Activated naive CD4-positive, alpha-beta T cell treated with anti-CD3 and anti-CD28 coated beads, Interleukin-2, amount 10 ng/mL, durations not matched to agents 7 days and 5 days (primary cell): ENCODE measurements at regions not wholly inside any gene's neighbourhood (a gene's known extent, or its start where the extent isn't known, plus 50 kb on each side); places are given as distances from the start of the nearest gene placed in this dataset.

Experiments
- CTCF ChIA-PET: fragments of 350-600 bp; sonication (Branson Sonifier 250); formaldehyde crosslinking; loops from one replicate; lab custom pipeline; 2021; ENCODE audit warnings: antibody characterized with exemption; lab: Charles Lee
- DNase-seq: peaks from one replicate; pipeline ENCODE4 v3.0.0-alpha.2; 2020
- H3K27ac Mint-ChIP-seq: one replicate; pipeline ENCODE4 v1.8.0; 2021; ENCODE audit warnings: mild to moderate bottlenecking, moderate library complexity, mixed read lengths
- H3K27me3 Mint-ChIP-seq: one replicate; pipeline ENCODE4 v1.8.0; 2021; ENCODE audit warnings: mild to moderate bottlenecking, mixed read lengths
- H3K36me3 Mint-ChIP-seq: one replicate; pipeline ENCODE4 v1.8.0; 2021; ENCODE audit warnings: mixed read lengths
- H3K4me1 Mint-ChIP-seq: one replicate; pipeline ENCODE4 v1.8.0; 2021; ENCODE audit warnings: mixed read lengths
- H3K4me3 Mint-ChIP-seq: one replicate; pipeline ENCODE4 v1.8.0; 2021; ENCODE audit warnings: mild to moderate bottlenecking, moderate library complexity, mixed read lengths
- H3K9me3 Mint-ChIP-seq: one replicate; pipeline ENCODE4 v1.8.0; 2021; ENCODE audit warnings: mixed read lengths

DNA sequence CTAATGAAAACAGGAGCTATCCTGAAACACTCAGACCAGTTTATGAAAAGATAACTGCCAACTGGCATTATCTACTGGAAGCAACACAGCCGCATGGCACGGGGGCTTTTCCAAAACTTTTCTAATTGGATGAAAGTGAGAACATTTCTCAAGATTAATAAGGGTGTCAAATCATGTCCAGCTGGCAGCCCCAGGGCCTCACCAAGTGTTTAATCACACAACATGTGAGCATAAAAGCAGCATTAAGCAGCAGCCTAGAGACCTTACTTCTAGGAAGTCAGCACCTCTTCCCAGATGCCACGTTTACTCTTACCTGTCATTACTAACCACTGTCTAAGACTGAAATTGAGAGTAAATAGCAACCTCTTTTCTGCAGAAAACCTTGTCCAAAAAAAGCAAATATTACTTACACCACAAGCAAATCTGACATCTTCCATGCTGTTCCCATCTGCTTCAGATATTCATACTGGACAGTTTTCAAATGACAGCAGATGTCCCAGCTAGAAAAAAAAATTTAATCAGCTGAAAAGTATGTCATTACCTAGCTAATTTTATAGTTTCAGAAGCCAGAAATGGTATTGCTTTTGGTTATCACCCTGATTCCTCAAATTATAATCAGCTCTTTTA is 341.5 kb upstream of the ZP4 start:
- no peak overlapping the region for H3K27ac Mint-ChIP-seq
- H3K36me3 Mint-ChIP-seq: no peaks in the 10 kb centered on the region
- H3K4me1 Mint-ChIP-seq: no peaks in the 10 kb centered on the region
- peaks cover 7% of the 10 kb centered on the region for H3K9me3 Mint-ChIP-seq
- H3K27me3 Mint-ChIP-seq: no peaks in the 10 kb centered on the region
- DNase-seq: no peak
- H3K4me3 Mint-ChIP-seq: no peak overlapping the region
- CTCF ChIA-PET: no interaction called here

DNA sequence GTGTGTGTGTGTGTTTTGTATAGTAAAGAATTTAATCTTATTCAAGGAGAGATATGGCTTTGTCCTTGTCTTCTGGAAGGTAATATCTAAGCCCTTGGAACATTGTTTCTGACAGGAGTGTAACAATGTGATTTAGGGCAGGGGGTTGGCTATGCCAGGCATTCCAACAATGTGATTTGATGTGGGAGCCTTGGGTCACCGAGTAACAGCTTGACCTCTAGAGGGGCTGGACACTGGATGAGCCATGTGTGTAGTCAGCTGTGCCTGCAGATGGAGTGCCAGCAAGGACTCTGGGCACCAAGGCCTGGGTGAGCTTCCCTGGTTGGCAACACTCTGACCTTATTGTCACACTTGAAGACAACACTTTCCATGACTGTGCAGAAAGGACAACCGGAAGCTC is 336.1 kb upstream of the ZP4 start:
- H3K27me3 Mint-ChIP-seq: no peaks in the 10 kb centered on the region
- DNase-seq: no peak
- H3K27ac Mint-ChIP-seq: no peak overlapping the region
- CTCF ChIA-PET: no interaction called here
- peaks cover 3% of the 10 kb centered on the region for H3K9me3 Mint-ChIP-seq
- H3K36me3 Mint-ChIP-seq: no peaks in the 10 kb centered on the region
- H3K4me1 Mint-ChIP-seq: no peaks in the 10 kb centered on the region
- no peak overlapping the region for H3K4me3 Mint-ChIP-seq

DNA sequence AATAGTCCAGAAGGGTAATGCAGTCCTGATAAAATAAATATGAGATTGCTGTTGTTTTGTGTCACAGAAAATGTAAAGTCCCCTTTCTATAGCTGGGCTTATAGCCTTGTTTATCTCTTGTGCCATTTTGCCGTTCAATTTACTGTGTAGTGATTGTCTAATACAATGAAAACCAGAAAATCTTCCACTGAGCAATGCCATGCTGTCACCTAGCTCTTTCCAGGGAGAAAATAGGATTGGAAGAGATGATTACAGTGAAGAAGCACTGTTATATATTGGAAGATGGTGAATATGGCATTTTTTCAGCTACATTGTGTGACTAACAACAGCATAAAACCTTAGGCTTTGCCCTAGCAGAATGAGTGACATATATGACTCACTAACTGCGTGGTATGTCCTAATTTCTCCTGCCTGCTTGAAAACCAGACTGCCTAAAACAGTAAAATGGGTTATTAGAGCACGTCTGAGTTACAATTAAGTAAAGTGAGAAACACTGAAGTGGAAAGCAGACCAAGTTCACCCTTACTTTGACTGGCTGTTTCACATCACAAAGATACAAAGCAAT is 332.4 kb upstream of the ZP4 start:
- CTCF ChIA-PET: interaction anchor here (0.6 kb wide), 1 partner anchor 190 kb away, joined by 4 read pairs; no protein-coding TSS in a partner anchor
- no peak overlapping the region for H3K4me3 Mint-ChIP-seq
- H3K4me1 Mint-ChIP-seq: no peaks in the 10 kb centered on the region
- H3K9me3 Mint-ChIP-seq: peaks cover 3% of the 10 kb centered on the region
- H3K36me3 Mint-ChIP-seq: no peaks in the 10 kb centered on the region
- DNase-seq: no peak
- no peaks in the 10 kb centered on the region for H3K27me3 Mint-ChIP-seq
- H3K27ac Mint-ChIP-seq: no peak overlapping the region

GRCh38 chr1:238221738-238222137 is 331.0 kb upstream of the ZP4 start:
- no peak overlapping the region for H3K27ac Mint-ChIP-seq
- H3K9me3 Mint-ChIP-seq: peaks cover 5% of the 10 kb centered on the region
- no peak for DNase-seq
- no peaks in the 10 kb centered on the region for H3K27me3 Mint-ChIP-seq
- H3K4me1 Mint-ChIP-seq: no peaks in the 10 kb centered on the region
- no peak overlapping the region for H3K4me3 Mint-ChIP-seq
- CTCF ChIA-PET: no interaction called here
- no peaks in the 10 kb centered on the region for H3K36me3 Mint-ChIP-seq

- Mint-ChIP-seq H3K36me3 (no peaks in the 10 kb centered on the region), H3K27me3 (no peaks in the 10 kb centered on the region), H3K4me1 (no peaks in the 10 kb centered on the region), H3K9me3 (peaks cover 11% of the 10 kb centered on the region), H3K27ac (no peak overlapping the region), H3K4me3 (no peak overlapping the region)
- no peak for DNase-seq
- CTCF ChIA-PET: no interaction called here
Observed at GRCh38 chr1:238214449-238214848, 323.7 kb upstream of the ZP4 start.

DNA sequence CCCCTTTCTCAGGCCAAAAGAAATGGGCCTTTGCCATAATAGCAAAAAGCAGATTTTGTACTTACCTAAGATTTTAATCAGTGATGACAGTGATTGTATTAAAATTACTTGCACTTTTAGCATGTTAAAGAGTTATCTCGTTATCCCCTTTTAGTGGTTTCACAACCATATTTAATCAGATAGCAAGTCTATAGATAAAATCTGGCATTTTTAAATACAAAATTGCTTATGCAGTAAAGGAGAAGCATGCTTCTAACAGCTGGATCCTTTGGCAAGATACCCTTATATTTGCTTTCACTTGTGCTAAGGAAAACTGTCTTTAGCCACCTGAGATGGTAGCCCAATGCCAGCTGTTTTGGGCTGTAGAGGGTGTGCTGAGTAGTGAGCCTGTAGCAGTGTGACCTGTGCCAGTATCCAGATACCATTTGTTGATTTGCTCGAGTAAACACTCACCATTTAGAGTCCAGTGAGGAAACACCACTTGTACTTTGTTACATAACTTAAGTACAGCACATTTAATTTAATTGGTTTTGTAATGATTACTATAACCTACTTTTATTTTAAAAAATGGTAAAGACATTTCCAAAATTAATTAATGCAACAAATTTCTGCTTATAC is 314.4 kb upstream of the ZP4 start:
- Mint-ChIP-seq H3K9me3 (peaks cover 6% of the 10 kb centered on the region), H3K27me3 (no peaks in the 10 kb centered on the region), H3K4me3 (no peak overlapping the region), H3K27ac (no peak overlapping the region), H3K4me1 (no peaks in the 10 kb centered on the region), H3K36me3 (no peaks in the 10 kb centered on the region)
- CTCF ChIA-PET: no interaction called here
- no peak for DNase-seq

GRCh38 chr1:238201992-238202391 is 311.3 kb upstream of the ZP4 start:
- CTCF ChIA-PET: no interaction called here
- DNase-seq: no peak
- no peaks in the 10 kb centered on the region for H3K36me3 Mint-ChIP-seq
- H3K27ac Mint-ChIP-seq: no peak overlapping the region
- H3K27me3 Mint-ChIP-seq: no peaks in the 10 kb centered on the region
- H3K4me1 Mint-ChIP-seq: no peaks in the 10 kb centered on the region
- peaks cover 6% of the 10 kb centered on the region for H3K9me3 Mint-ChIP-seq
- H3K4me3 Mint-ChIP-seq: no peak overlapping the region

DNA sequence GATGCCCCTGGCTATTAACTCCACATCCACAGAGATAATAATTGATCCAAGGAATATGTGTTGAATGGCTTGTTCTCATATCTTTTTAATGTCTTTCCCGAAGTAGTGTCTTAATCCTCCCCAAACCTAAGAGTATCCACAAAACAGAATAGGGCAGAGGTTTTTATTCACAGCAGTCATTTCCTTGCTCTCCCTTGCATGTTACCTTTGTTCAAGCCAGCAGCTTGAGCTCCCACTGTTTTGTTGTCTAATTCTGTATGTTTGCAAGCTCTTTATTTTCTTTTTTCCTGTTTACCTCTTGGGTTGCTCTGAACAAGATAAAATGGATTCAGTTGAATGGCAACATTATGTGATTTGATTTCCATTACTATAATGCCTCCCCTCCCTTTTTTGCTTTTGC is 308.6 kb upstream of the ZP4 start:
- no peaks in the 10 kb centered on the region for H3K4me1 Mint-ChIP-seq
- no peaks in the 10 kb centered on the region for H3K27me3 Mint-ChIP-seq
- DNase-seq: no peak
- H3K9me3 Mint-ChIP-seq: peaks cover 6% of the 10 kb centered on the region
- CTCF ChIA-PET: no interaction called here
- H3K4me3 Mint-ChIP-seq: no peak overlapping the region
- H3K36me3 Mint-ChIP-seq: no peaks in the 10 kb centered on the region
- H3K27ac Mint-ChIP-seq: no peak overlapping the region

DNA sequence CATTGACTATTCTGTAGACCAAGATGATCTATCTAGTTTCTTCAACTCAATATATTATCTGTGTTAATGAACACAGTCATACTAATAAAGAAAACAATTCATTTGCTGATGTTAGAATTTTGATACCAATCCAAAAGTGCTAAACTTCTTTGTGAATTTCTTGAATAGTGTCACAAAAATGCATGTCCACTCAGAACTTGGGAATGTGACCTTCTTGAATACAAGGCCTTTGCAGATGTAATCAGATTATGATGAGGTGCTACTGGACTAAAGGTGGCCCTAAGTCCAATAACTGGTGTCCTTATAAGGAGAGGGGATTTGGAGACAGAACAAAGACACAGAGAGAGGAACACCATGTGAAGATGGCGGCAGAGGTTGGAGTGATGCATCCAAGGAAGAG is 305.8 kb upstream of the ZP4 start:
- no peaks in the 10 kb centered on the region for H3K27me3 Mint-ChIP-seq
- CTCF ChIA-PET: no interaction called here
- DNase-seq: no peak
- no peak overlapping the region for H3K4me3 Mint-ChIP-seq
- H3K9me3 Mint-ChIP-seq: peaks cover 3% of the 10 kb centered on the region
- H3K4me1 Mint-ChIP-seq: no peaks in the 10 kb centered on the region
- H3K27ac Mint-ChIP-seq: no peak overlapping the region
- no peaks in the 10 kb centered on the region for H3K36me3 Mint-ChIP-seq

DNA sequence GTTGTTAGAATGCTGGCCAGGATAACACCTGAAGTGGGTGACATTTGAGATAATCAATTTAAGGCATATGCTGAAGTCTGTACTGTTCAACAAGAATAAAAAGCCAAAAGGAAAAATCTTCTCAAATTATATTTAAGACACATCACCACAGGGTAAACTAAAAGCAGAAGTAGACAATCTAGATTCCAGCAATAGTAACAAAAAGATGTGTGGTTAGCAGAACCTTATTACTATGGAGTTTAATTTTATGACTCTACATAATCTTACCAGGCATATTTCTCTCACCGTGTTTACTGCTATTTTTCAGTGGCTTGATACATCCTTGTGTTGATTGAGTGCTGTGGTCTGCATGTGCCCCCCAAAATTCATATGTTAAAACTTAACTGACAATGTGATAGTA is 300.4 kb upstream of the ZP4 start:
- no peak for DNase-seq
- CTCF ChIA-PET: no interaction called here
- H3K4me1 Mint-ChIP-seq: no peaks in the 10 kb centered on the region
- no peak overlapping the region for H3K27ac Mint-ChIP-seq
- H3K36me3 Mint-ChIP-seq: no peaks in the 10 kb centered on the region
- H3K9me3 Mint-ChIP-seq: peaks cover 6% of the 10 kb centered on the region
- H3K27me3 Mint-ChIP-seq: no peaks in the 10 kb centered on the region
- no peak overlapping the region for H3K4me3 Mint-ChIP-seq

DNA sequence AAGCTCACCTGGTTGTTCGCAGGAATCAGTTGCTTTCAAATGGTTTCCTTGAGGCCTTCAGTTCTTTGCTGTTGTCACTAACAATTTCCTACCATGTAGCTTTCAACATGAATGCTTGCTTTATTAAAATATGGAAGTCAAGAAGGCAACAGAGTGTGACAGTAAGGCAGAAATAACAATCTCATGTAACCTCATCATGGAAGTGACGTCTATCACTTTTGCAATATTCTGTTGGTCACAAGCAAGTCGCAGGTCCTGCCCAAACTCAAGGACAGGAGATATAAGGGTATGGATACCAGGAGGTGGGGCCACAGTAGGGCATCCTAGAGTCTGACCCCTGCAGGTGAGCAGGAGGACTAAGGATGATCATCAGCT is 296.8 kb upstream of the ZP4 start:
- H3K36me3 Mint-ChIP-seq: no peaks in the 10 kb centered on the region
- H3K4me1 Mint-ChIP-seq: no peaks in the 10 kb centered on the region
- H3K27me3 Mint-ChIP-seq: no peaks in the 10 kb centered on the region
- CTCF ChIA-PET: no interaction called here
- no peak overlapping the region for H3K4me3 Mint-ChIP-seq
- H3K9me3 Mint-ChIP-seq: peaks cover 6% of the 10 kb centered on the region
- H3K27ac Mint-ChIP-seq: no peak overlapping the region
- no peak for DNase-seq

DNA sequence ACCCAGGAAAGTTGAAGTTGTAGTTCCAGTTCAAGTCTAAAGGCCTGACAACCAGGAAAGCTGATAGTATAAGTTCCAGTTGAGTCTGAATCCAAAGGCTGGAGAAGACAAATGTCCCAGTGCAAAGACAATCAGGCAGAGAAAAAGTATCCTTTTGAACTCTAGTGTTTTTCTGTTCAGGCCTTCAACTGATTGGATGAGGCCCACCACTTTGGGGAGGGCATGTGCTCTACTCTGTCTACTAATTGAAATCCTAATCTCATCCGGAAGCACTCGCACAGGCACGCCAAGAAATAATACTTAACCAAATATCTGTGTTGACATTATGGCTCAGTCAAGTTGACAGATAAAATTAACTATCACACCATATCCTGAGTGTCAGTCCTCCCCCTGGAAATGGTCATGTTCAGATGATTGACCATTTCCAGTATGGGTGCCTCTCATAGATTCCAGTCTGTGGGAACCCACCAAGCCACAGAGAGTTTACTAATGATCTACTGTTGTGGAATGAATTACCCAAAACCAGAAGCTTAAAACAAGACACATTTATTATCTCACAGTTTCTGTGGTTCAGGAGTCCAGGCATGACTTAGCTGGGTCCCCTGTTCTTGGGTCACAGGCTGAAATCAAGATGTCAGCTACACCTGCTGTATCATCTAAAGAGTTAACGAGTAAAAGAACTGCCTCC is 296.3 kb upstream of the ZP4 start:
- Mint-ChIP-seq H3K4me1 (no peaks in the 10 kb centered on the region), H3K9me3 (peaks cover 9% of the 10 kb centered on the region), H3K36me3 (no peaks in the 10 kb centered on the region), H3K4me3 (no peak overlapping the region), H3K27ac (no peak overlapping the region), H3K27me3 (no peaks in the 10 kb centered on the region)
- CTCF ChIA-PET: no interaction called here
- no peak for DNase-seq

DNA sequence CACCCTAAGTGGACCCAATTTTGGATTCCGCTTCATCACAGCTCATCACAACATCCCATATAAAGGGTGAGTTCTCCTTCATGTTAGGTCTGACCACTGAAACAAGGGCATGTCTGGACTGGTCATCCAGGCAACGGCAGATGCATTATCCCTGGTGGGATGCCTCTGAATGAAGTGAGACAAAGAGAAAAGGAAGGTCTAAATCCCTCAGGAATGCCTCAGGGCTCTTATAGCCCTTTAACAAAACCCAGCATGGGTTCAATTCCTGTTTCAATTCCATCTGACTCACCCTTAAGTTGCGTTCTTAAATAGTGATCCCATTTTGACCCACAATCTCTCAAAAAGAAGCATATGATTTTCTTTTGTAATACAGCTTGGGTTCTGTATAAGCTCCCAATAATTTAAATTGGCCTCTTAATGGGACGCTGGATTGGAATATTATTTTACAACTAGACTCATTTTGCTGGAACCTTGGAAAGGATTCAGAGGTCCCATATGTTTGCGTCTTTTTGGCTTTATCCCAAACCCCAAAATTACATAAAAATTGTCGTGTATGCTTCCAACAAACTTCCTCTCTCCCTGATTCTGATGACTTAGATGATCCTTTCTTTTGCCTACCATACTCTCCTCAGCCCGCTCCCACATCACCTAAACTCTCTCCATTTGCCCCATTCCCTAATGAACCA is 287.4 kb upstream of the ZP4 start:
- H3K9me3 Mint-ChIP-seq: peaks cover 14% of the 10 kb centered on the region
- no peak overlapping the region for H3K4me3 Mint-ChIP-seq
- CTCF ChIA-PET: no interaction called here
- H3K36me3 Mint-ChIP-seq: no peaks in the 10 kb centered on the region
- H3K4me1 Mint-ChIP-seq: no peaks in the 10 kb centered on the region
- DNase-seq: no peak
- no peaks in the 10 kb centered on the region for H3K27me3 Mint-ChIP-seq
- H3K27ac Mint-ChIP-seq: no peak overlapping the region

GRCh38 chr1:238177351-238177750 is 286.6 kb upstream of the ZP4 start:
- Mint-ChIP-seq H3K27ac (no peak overlapping the region), H3K4me1 (no peaks in the 10 kb centered on the region), H3K4me3 (no peak overlapping the region), H3K9me3 (peaks cover 13% of the 10 kb centered on the region), H3K27me3 (no peaks in the 10 kb centered on the region), H3K36me3 (no peaks in the 10 kb centered on the region)
- CTCF ChIA-PET: no interaction called here
- DNase-seq: no peak
